HG02970 (cell line): ENCODE measurements at regions not wholly inside any gene's neighbourhood (a gene's known extent, or its start where the extent isn't known, plus 50 kb on each side); places are given as distances from the start of the nearest gene placed in this dataset.

Experiments used
- ATAC-seq: cut with Tn5 transposase; IDR thresholded peaks from one replicate; pipeline ENCODE4 v1.9.1; 2021; ENCODE audit warnings: mild to moderate bottlenecking, moderate library complexity, moderate number of reproducible peaks; ENCODE audit not compliant: unreplicated experiment, low FRiP score

DNA sequence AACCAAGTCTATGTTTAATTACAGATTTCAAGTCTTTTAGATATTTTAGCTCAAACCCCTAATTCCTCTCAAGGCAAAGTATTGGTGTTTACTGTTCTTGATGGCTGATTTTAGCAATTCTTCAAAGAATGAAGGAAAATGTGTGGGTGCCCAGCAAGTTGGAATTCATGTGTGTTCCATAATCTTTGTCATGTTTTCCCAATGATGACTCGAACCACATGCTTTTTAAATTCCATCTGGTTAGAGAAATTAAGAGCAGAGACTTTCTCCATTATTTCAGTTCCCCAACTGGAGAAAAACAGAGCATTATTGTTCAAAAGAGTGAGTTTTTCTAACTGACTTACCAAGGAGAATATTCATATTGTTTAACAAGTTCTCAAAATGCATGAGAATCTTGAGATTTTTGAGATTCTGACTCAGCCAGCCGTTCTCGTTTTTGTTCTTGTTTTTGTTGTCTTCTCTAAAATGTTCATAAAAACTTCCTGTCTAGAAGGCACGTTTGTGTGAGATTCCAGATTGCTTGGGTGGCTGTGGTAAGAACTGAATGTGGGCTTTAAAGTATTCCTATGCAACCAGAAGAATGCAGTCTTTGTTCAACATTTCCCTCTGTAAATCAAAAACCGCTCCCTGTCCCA, 404.7 kb downstream of the IRS2 start:
- no peak for ATAC-seq

- ATAC-seq: no peak
Observed at GRCh38 chr13:109380457-109380856, 405.9 kb downstream of the IRS2 start.

- no peak for ATAC-seq
Observed at GRCh38 chr13:109379930-109380329, 406.5 kb downstream of the IRS2 start.

DNA sequence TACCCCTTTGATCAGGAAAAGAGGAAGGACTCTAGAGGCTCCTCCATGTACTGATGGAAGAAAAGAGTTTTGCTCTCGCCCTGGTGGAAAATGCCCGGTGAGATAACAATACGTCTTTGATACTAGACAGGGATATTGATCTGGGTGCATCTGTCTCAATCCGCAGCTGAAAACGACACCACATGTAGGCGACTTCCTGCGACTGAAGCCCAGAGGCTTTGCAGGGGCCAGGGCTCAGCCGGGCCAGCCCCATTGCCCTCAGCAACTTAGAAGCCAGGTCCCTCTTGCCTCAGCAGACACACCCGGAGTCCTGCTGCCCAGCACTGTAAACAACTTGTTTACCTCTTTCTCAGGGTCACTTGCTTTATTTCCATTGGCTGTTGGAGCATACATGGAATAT, 409.4 kb downstream of the IRS2 start:
- no peak for ATAC-seq

- no peak for ATAC-seq
Observed at GRCh38 chr13:109374609-109375200, 411.7 kb downstream of the IRS2 start.

DNA sequence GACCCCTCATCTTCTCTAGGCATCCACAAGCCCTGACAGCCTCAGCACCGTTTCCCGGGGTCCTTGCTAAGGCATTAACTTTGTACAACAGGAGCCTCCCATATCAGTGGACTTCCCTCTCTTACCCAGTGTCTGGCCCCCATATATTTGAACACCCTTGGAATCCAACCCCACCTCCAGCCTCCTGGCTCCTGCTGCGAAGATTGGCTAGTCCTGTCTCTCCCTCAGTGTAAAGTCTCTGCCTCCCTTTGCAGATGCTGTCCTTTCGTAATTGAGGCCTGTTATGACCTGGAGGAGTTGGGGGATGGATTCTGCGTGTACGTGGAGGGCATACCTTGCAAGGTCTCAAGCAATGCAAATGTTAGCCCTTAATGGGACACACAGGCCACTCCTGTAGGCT, 413.7 kb downstream of the IRS2 start:
- no peak for ATAC-seq

GRCh38 chr13:109371066-109371465, 415.3 kb downstream of the IRS2 start:
- no peak for ATAC-seq

GRCh38 chr13:109370496-109370895, 415.9 kb downstream of the IRS2 start:
- ATAC-seq: no peak

DNA sequence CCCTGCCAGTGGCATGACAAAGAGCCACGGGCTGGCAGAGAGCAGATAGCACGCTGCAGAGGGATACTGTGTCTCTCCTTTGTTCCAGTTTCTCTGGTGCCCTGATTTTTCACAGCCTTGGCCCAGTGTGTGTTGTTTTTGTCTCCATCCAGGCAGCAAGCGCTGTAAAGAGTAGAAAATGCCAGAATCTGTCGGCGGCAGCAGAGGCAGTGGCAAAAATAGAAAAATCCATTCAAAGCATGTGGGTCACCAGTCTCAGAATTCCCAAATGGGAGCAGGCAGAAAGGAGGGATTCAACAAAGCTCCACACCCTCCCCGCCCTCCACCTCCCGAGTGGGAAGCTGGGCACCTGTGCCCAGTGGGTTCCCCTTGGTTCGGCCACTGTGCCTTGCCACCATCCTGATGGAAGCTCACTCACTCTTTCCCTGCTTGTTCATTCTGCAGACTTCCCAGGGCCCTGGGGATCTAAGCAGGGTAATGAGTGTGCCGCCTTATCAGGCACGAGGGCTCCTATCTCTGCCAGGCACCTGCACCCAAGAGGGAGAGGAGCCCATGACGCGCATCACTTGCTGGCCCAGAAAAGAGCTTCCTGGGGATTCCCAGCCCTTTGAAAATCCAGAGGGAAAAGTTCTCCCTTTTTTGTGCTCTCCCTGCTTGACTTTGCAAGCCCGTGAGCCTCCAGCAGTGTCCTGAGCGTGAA, 416.9 kb downstream of the IRS2 start:
- ATAC-seq: no peak

GRCh38 chr13:109368230-109368629, 418.2 kb downstream of the IRS2 start:
- ATAC-seq: no peak

- ATAC-seq: no peak
Observed at GRCh38 chr13:109366525-109366924, 419.9 kb downstream of the IRS2 start.

DNA sequence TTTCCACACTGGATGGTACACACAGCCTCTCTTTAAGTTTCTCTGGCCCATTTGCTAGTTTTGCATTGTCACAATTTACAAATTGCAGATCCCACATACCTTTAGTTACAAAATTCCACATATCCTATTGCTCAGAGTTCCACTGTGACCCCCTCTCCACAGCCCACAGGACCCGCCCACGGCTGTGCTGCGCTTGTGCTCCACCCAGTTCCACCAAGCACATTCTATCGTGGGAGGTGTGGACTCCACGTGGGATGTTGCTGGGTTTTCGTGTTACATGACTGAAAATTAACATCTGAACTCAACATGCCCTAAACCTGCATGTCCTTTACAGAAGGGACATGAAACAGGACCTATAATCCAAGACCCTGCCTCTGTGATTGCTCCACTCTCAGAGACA, 423.0 kb downstream of the IRS2 start:
- ATAC-seq: no peak

- no peak for ATAC-seq
Observed at GRCh38 chr13:109362616-109363015, 423.8 kb downstream of the IRS2 start.

- no peak for ATAC-seq
Observed at GRCh38 chr13:109361562-109362289, 424.7 kb downstream of the IRS2 start.

DNA sequence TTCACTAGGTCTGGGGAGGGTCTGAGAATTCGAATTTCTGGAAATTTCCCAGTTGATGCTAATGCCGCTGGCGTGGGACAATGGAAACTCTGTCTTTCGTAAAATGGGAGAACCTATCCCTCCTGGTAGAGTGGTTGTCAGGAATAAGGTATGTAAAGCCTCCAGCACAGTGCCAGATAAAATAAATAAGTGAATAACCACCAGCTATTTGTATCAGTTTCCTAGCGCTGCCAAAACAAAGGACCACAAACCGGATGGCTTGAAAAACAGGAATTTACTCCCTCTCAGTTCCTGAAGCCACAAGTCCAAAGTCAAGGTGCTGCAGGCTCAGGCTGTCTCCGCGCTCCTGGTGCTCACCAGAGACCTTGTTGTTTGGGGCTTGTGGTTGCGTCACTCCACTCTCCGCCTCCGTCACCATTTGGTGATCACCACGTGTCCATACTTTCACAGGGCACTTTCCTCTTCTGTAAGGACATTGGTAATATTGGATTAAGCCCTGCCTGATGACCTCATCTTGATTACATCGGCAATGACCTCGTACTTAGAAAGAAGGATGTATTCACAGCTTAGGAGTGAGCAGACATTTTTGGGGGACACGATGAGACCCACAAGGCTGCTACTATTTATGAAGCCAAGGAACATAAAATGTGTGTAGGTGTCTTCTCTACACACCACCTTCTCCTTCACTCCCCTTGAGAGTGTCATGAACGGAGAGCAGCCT, 428.5 kb downstream of the IRS2 start:
- ATAC-seq: no peak

GRCh38 chr13:109355875-109356434, 430.4 kb downstream of the IRS2 start:
- ATAC-seq: no peak

DNA sequence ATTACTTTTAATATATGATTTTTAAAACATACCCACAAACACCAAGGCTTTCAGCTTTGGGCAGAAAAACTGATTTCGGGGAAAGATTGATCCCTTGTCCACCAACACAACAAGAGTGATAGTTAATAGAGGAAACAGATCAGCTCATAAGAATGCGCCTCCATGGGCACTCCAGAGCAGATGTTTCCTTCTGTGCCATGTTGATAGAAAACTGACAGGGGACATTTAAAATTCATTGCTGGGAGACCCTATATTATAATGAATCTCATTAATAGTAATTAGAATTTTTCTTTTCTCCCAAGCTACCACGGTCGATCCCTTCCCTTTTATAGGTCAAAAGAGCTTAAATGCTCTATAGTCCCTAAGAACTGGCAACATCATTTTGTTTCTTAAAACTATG, 431.2 kb downstream of the IRS2 start:
- no peak for ATAC-seq

- no peak for ATAC-seq
Observed at GRCh38 chr13:109351236-109351635, 435.1 kb downstream of the IRS2 start.

DNA sequence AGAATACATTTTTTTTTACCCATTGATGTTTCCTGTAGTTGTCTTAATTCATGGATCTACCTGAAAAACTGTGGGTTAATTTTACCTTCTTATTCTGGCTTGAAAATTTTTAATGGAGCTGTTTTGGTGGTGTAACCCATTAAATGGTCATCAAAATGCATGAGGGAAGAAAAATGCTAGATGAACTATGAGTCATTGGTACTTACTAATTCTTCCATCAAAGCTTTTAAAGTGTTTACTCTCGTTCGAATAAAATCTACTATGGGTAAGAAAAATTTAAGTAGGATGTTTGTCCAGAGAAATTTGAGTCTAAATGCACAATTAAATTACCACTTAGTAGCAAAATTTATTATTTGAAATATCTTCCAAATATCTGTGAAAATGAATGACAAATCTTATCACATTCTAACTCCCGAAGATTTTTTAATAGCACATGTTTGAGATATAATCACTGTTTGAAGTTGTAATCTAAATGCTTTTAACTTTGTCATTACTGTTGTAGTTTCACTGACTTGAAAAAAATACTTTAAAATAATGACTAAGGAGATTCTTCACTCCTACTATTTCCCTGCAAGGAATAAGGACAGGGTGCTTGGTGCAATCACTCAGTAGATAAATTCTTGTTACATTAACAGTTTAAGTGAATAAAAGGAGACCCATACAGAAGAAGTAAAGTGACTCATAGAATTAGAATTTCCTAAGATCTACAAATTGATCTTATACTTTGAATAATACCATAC, 437.7 kb downstream of the IRS2 start:
- ATAC-seq: no peak

GRCh38 chr13:109346060-109346459, 440.3 kb downstream of the IRS2 start:
- no peak for ATAC-seq
